IMR-90 (cell line): ENCODE measurements at regions not wholly inside any gene's neighbourhood (a gene's known extent, or its start where the extent isn't known, plus 50 kb on each side); places are given as distances from the start of the nearest gene placed in this dataset.

Experiments used
- ATAC-seq: fragments of 200-7000 bp; cut with Tn5 transposase; 2 replicates; pipeline ENCODE4 v1.9.1; 2020; ENCODE audit warnings: low read depth, mild to moderate bottlenecking, moderate library complexity
- BruUV-seq: library from RNA; stranded (reverse); fragments of 400-500 nt; replicated peaks from 2 replicates; lab custom pipeline; 2021; lab: Mats Ljungman, UMichigan
- CTCF ChIA-PET: fragments of 300-600 bp; formaldehyde crosslinking; extraction: SDS; loops from one replicate; lab custom pipeline; 2021; ENCODE audit warnings: antibody characterized with exemption; lab: Yijun Ruan, JAX
- POLR2A ChIA-PET: fragments of 300-600 bp; sonication (Branson Sonifier 250); formaldehyde crosslinking; loops from one replicate; lab custom pipeline; 2022; ENCODE audit warnings: antibody characterized with exemption; ENCODE audit not compliant: unreplicated experiment; lab: Charles Lee
- DNase-seq: peaks from one replicate; pipeline ENCODE4 v3.0.0; 2013
- H2AFZ ChIP-seq: replicated peaks from 2 replicates; pipeline ENCODE3; 2013; ENCODE audit warnings: low read length, mild to moderate bottlenecking; ENCODE audit not compliant: poor library complexity
- H2AK5ac ChIP-seq: 2 replicates; pipeline ENCODE4 v1.6.1; 2013; ENCODE audit warnings: low read depth, low read length, inconsistent platforms
- H2AK9ac ChIP-seq: replicated peaks from 2 replicates; pipeline ENCODE3; 2013; ENCODE audit warnings: mild to moderate bottlenecking, low read depth, low read length, moderate library complexity; ENCODE audit not compliant: poor library complexity
- H2BK120ac ChIP-seq: 2 replicates; pipeline ENCODE4 v1.6.1; 2013; ENCODE audit warnings: low read depth, low read length, inconsistent platforms
- H2BK15ac ChIP-seq: 3 replicates; pipeline ENCODE4 v1.6.1; 2013; ENCODE audit warnings: low read depth, low read length, inconsistent platforms
- H2BK20ac ChIP-seq: 2 replicates; pipeline ENCODE4 v1.6.1; 2013; ENCODE audit warnings: low read depth, mild to moderate bottlenecking, inconsistent platforms, low read length, moderate library complexity
- H2BK5ac ChIP-seq: 2 replicates; pipeline ENCODE4 v1.6.1; 2013; ENCODE audit warnings: mild to moderate bottlenecking, low read depth, low read length, inconsistent platforms; ENCODE audit not compliant: poor library complexity, severe bottlenecking
- H3K14ac ChIP-seq: replicated peaks from 2 replicates; pipeline ENCODE4 v1.6.1; 2013; ENCODE audit warnings: low read depth, low read length, inconsistent platforms
- H3K18ac ChIP-seq: 2 replicates; pipeline ENCODE4 v1.6.1; 2013; ENCODE audit warnings: low read depth, low read length, control low read depth
- H3K23ac ChIP-seq: 2 replicates; pipeline ENCODE4 v1.6.1; 2013; ENCODE audit warnings: low read depth, low read length, inconsistent platforms
- H3K27ac ChIP-seq: 2 replicates; pipeline ENCODE4 v1.5.1; 2013; ENCODE audit warnings: mild to moderate bottlenecking, control low read depth, low read length; ENCODE audit not compliant: insufficient read depth
- H3K27me3 ChIP-seq: 2 replicates; pipeline ENCODE4 v1.6.1; 2013; ENCODE audit warnings: low read length; ENCODE audit not compliant: control insufficient read depth, insufficient read depth
- H3K36me3 ChIP-seq: 2 replicates; pipeline ENCODE4 v1.6.1; 2013; ENCODE audit warnings: low read length, mixed read lengths; ENCODE audit not compliant: control insufficient read depth, insufficient read depth
- H3K4ac ChIP-seq: 2 replicates; pipeline ENCODE4 v1.6.1; 2013; ENCODE audit warnings: low read depth, low read length, inconsistent platforms
- H3K4me1 ChIP-seq: 2 replicates; pipeline ENCODE4 v1.6.1; 2013; ENCODE audit warnings: low read length, mixed read lengths; ENCODE audit not compliant: control insufficient read depth, insufficient read depth
- H3K4me2 ChIP-seq: 2 replicates; pipeline ENCODE4 v1.6.1; 2013; ENCODE audit warnings: low read depth, mild to moderate bottlenecking, control low read depth, low read length, moderate library complexity
- H3K4me3 ChIP-seq: 2 replicates; pipeline ENCODE4 v1.5.1; 2013; ENCODE audit warnings: low read depth, mild to moderate bottlenecking, control low read depth, low read length, moderate library complexity; ENCODE audit not compliant: insufficient read depth
- H3K56ac ChIP-seq: 2 replicates; pipeline ENCODE4 v1.6.1; 2013; ENCODE audit warnings: low read length, inconsistent platforms; ENCODE audit not compliant: insufficient read depth; ENCODE audit errors: extremely low read depth
- H3K79me1 ChIP-seq, 2 experiments: 2 replicates each; pipeline ENCODE4 v1.6.1; 2013; ENCODE audit warnings: low read length in 2 of 2, inconsistent platforms in 1 of 2, low read depth in 1 of 2
- H3K9ac ChIP-seq: 2 replicates; pipeline ENCODE4 v1.6.1; 2013; ENCODE audit warnings: low read depth, low read length, control low read depth
- H3K9me1 ChIP-seq: 2 replicates; pipeline ENCODE4 v1.6.1; 2013; ENCODE audit warnings: low read length, inconsistent platforms; ENCODE audit not compliant: insufficient read depth
- H3K9me3 ChIP-seq: 2 replicates; pipeline ENCODE4 v1.6.1; 2013; ENCODE audit warnings: low read length; ENCODE audit not compliant: control insufficient read depth, insufficient read depth
- H4K20me1 ChIP-seq: 2 replicates; pipeline ENCODE4 v1.6.1; 2013; ENCODE audit warnings: low read length, inconsistent platforms; ENCODE audit not compliant: insufficient read depth
- H4K5ac ChIP-seq: 2 replicates; pipeline ENCODE4 v1.6.1; 2013; ENCODE audit warnings: mild to moderate bottlenecking, low read depth, low read length, control low read depth
- H4K8ac ChIP-seq, 2 experiments: 2 replicates each; pipeline ENCODE4 v1.6.1; 2013; ENCODE audit warnings: low read depth in 2 of 2, low read length in 2 of 2, control low read depth in 1 of 2, inconsistent platforms in 1 of 2
- H4K91ac ChIP-seq: 2 replicates; pipeline ENCODE4 v1.6.1; 2013; ENCODE audit warnings: low read depth, low read length, inconsistent platforms; ENCODE audit not compliant: insufficient read depth
- CEBPB ChIP-seq: IDR thresholded peaks from 2 replicates; pipeline ENCODE4 v1.6.1; 2012; ENCODE audit warnings: low read depth, low read length, improper control_type of control experiment
- CHD1 ChIP-seq: IDR thresholded peaks from 2 replicates; pipeline ENCODE4 v1.6.1; 2012; ENCODE audit warnings: low read depth, low read length, improper control_type of control experiment
- FOS ChIP-seq: fragments of 150-350 bp; IDR thresholded peaks from 2 replicates; pipeline ENCODE4 v1.6.1; 2016; ENCODE audit warnings: low read depth, low read length
- MAFK ChIP-seq: IDR thresholded peaks from 2 replicates; pipeline ENCODE4 v1.6.1; 2012; ENCODE audit warnings: low read depth, low read length, improper control_type of control experiment
- MAZ ChIP-seq: IDR thresholded peaks from 2 replicates; pipeline ENCODE4 v1.6.1; 2012; ENCODE audit warnings: low read depth, mild to moderate bottlenecking, low read length, improper control_type of control experiment, moderate library complexity, borderline replicate concordance
- MXI1 ChIP-seq: IDR thresholded peaks from 2 replicates; pipeline ENCODE4 v1.6.1; 2012; ENCODE audit warnings: low read depth, mild to moderate bottlenecking, low read length, moderate library complexity, borderline replicate concordance
- NFE2L2 ChIP-seq: fragments of 150-350 bp; IDR thresholded peaks from 2 replicates; pipeline ENCODE4 v1.6.1; 2016; ENCODE audit warnings: low read depth, mild to moderate bottlenecking, low read length
- POLR2A ChIP-seq: IDR thresholded peaks from 2 replicates; pipeline ENCODE4 v1.6.1; 2012; ENCODE audit warnings: mild to moderate bottlenecking, low read depth, low read length
- RAD21 ChIP-seq: IDR thresholded peaks from 2 replicates; pipeline ENCODE4 v1.6.1; 2012; ENCODE audit warnings: low read length, improper control_type of control experiment
- RCOR1 ChIP-seq: IDR thresholded peaks from 2 replicates; pipeline ENCODE4 v1.6.1; 2012; ENCODE audit warnings: mild to moderate bottlenecking, low read length, improper control_type of control experiment; ENCODE audit not compliant: insufficient replicate concordance
- RFX5 ChIP-seq: IDR thresholded peaks from 2 replicates; pipeline ENCODE4 v1.8.0; 2012; ENCODE audit warnings: low read depth, mild to moderate bottlenecking, low read length, moderate library complexity
- SMC3 ChIP-seq: fragments of 150-350 bp; IDR thresholded peaks from 2 replicates; pipeline ENCODE4 v1.6.1; 2016; ENCODE audit warnings: low read depth, mild to moderate bottlenecking, antibody characterized with exemption, low read length, moderate library complexity
- WGBS, 2 experiments: methylation state at CpG; one replicate each; pipeline versions ENCODE4 v1.1.5 to v1.1.7; 2013; ENCODE audit warnings: missing lambda C conversion rate in 2 of 2; ENCODE audit not compliant: insufficient read length in 1 of 2; ENCODE audit errors: extremely low coverage in 2 of 2; 5-methylcytosine and 5-hydroxymethylcytosine counted together
- dilution Hi-C: fragments of 300-500 bp; cut with HindIII; formaldehyde crosslinking; loops from one replicate; pipeline ENCODE4 v1.14.3; 2018; ENCODE audit warnings: low sequenced_read_pairs; ENCODE audit not compliant: unreplicated experiment
- in situ Hi-C: fragments of 300-500 bp; cut with MboI; formaldehyde crosslinking; loops from 3 replicates; pipeline ENCODE4 v1.14.3; 2019; ENCODE audit warnings: low sequenced_read_pairs, inconsistent platforms, mixed read lengths
- intact Hi-C: fragments of 100-400 bp; cut with micrococcal nuclease; formaldehyde crosslinking; loops from 2 replicates; pipeline ENCODE4 v1.10.0; 2022
- TF ChIP-seq, protein P1 (sequence below): conservative IDR thresholded peaks from 2 replicates; pipeline ENCODE4 v1.5.1; 2012; ENCODE audit warnings: mild to moderate bottlenecking, low read depth, low read length, improper control_type of control experiment
- TF ChIP-seq, protein P2 (sequence below): fragments of 150-350 bp; IDR thresholded peaks from 2 replicates; pipeline ENCODE4 v1.6.1; 2017; ENCODE audit warnings: mild to moderate bottlenecking, antibody characterized with exemption, low read length, low read depth

DNA sequence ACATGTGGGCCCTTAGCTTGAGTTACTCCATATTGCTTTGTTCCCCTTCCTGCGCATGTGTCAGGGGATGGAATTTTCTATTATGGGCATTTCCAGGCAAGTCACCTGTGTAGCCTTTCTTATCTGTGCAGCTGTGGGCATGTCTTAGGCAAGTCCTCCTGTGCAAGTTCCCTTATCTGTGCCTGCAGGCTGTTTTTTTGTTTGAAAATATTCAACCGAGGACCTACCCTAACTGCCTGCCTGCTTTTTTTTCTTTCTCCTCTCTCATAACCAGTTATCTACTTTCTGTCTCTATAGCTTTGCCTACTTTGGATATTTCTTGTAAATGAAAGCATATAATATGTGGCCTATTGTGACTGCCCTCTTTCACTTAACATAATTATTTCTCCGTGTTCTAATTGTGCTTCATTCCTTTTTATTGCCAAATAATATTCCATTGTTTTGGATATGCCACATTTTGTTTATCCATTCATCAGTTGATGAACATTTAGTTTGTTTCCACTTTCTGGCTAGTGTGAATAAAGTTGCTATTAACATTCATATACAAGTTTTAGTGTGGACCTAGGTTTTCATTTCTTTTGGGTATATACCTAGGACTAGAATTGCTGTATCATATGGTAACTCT is 83.6 kb upstream of the CADM1 start:
- no peak overlapping the region for H2AFZ ChIP-seq
- H3K36me3 ChIP-seq, result no peaks in the 10 kb centered on the region
- no peaks in the 10 kb centered on the region for H4K20me1 ChIP-seq
- ATAC-seq (no peak), DNase-seq (no peak)
- in situ Hi-C loops, result no loop called here
- H3K18ac ChIP-seq, result no peak overlapping the region
- dilution Hi-C loops, result no loop called here
- no peak overlapping the region for H3K4ac ChIP-seq
- no peak overlapping the region for H3K23ac ChIP-seq
- H3K9ac ChIP-seq, result no peak overlapping the region
- BruUV-seq, result no TSS peak
- no peak overlapping the region for H4K5ac ChIP-seq
- peaks cover 6% of the 10 kb centered on the region for H3K9me3 ChIP-seq
- no peak overlapping the region for H2BK20ac ChIP-seq
- H3K14ac ChIP-seq, result no peak overlapping the region
- H3K4me3 ChIP-seq, result no peak overlapping the region
- ChIA-PET CTCF (no interaction called here), POLR2A (no interaction called here)
- no peak overlapping the region for H2BK120ac ChIP-seq
- no peak overlapping the region for H3K27ac ChIP-seq
- no peaks in the 10 kb centered on the region for H3K4me1 ChIP-seq
- no peaks in the 10 kb centered on the region for H3K9me1 ChIP-seq
- intact Hi-C loops, result no loop called here
- no peak overlapping the region for H3K56ac ChIP-seq
- no peak overlapping the region for H2AK5ac ChIP-seq
- H2BK15ac ChIP-seq, result no peak overlapping the region
- no CpG with 5 or more reads among the region's 3 CpGs for WGBS, 2 experiments
- H4K91ac ChIP-seq, result no peak overlapping the region
- no peaks in the 10 kb centered on the region for H3K79me1 ChIP-seq
- no peak overlapping the region for H3K4me2 ChIP-seq
- peaks cover 7% of the 10 kb centered on the region; the same call in 1 of the 2 replicates for H3K27me3 ChIP-seq
- TF ChIP-seq MXI1, result no peak
- TF ChIP-seq, protein P1, sequence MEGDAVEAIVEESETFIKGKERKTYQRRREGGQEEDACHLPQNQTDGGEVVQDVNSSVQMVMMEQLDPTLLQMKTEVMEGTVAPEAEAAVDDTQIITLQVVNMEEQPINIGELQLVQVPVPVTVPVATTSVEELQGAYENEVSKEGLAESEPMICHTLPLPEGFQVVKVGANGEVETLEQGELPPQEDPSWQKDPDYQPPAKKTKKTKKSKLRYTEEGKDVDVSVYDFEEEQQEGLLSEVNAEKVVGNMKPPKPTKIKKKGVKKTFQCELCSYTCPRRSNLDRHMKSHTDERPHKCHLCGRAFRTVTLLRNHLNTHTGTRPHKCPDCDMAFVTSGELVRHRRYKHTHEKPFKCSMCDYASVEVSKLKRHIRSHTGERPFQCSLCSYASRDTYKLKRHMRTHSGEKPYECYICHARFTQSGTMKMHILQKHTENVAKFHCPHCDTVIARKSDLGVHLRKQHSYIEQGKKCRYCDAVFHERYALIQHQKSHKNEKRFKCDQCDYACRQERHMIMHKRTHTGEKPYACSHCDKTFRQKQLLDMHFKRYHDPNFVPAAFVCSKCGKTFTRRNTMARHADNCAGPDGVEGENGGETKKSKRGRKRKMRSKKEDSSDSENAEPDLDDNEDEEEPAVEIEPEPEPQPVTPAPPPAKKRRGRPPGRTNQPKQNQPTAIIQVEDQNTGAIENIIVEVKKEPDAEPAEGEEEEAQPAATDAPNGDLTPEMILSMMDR, result no peak
- TF ChIP-seq RCOR1, result no peak
- TF ChIP-seq POLR2A, result no peak
- no peak for TF ChIP-seq MAZ
- no peak for TF ChIP-seq CEBPB
- TF ChIP-seq NFE2L2, result no peak
- TF ChIP-seq, protein P2, sequence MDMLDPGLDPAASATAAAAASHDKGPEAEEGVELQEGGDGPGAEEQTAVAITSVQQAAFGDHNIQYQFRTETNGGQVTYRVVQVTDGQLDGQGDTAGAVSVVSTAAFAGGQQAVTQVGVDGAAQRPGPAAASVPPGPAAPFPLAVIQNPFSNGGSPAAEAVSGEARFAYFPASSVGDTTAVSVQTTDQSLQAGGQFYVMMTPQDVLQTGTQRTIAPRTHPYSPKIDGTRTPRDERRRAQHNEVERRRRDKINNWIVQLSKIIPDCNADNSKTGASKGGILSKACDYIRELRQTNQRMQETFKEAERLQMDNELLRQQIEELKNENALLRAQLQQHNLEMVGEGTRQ, result no peak
- TF ChIP-seq CHD1, result no peak
- TF ChIP-seq FOS, result no peak
- TF ChIP-seq RAD21, result no peak
- TF ChIP-seq MAFK, result no peak
- no peak for TF ChIP-seq SMC3
- no peak for TF ChIP-seq RFX5
- no peak overlapping the region for H2BK5ac ChIP-seq
- no peak overlapping the region for H2AK9ac ChIP-seq
- no peak overlapping the region for H4K8ac ChIP-seq
